NCI-H2227 (cell line): ENCODE measurements at regions not wholly inside any gene's neighbourhood (a gene's known extent, or its start where the extent isn't known, plus 50 kb on each side); places are given as distances from the start of the nearest gene placed in this dataset.
"Not testable (repeated sequence)": the region's sequence is repeated elsewhere in the genome, so short reads cannot be mapped to it uniquely, and the experiment has no call there.

ENCODE experiments used
- DNase-seq: peaks from one replicate; lab custom pipeline; 2025; ENCODE audit not compliant: unreplicated experiment; lab: John Stamatoyannopoulos, UW

- peak; percentile 32 for DNase-seq
Measured at GRCh38 chr2:45120546-45120945, 111.3 kb upstream of the SIX2 start.

DNA sequence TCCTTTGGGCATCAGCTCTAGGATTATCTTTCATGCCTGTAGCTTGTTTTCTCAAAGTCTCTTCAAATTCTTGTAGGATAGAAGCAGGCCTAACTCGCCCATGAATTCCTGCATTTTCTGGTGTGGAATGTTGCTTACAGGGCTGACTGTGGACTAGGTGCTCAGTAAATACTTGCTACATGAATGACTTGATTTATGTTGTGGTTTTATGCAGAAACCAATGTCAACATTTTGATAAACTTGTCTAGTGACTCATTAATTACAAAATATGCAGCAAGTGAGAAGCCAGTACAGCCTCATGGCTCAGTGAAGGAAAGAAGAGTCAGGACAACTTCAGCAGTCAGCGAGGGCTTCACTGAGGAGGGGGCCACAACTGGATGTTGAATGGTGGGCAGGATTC lies 110.6 kb upstream of the SIX2 start:
- DNase-seq: no peak

GRCh38 chr2:45119038-45119437 lies 109.8 kb upstream of the SIX2 start:
- no peak for DNase-seq

DNA sequence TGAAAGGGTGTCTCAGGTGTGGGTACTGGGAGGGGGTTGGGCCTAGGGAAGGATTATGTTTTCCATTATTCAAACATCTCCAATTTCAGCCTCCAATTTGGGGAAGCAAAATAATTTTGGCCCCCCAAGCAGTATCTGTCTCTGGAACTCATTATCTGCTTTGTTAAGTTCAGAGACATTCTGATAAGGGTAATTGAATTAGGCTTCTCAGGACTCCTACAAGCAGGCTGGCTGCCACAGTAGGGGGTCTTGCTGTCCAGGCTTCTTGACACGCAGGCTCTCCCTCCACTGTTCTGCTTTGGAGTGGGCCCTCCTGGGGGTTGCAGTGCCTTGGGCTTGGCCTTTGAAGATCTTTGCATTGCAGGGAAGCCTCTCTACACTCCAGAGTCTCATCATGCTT lies 108.1 kb upstream of the SIX2 start:
- DNase-seq: no peak

- DNase-seq: no peak
Measured at GRCh38 chr2:45115181-45115580, 105.9 kb upstream of the SIX2 start.

GRCh38 chr2:45114221-45114955 lies 105.1 kb upstream of the SIX2 start:
- DNase-seq: no peak

- DNase-seq: no peak
Measured at GRCh38 chr2:45112750-45113149, 103.5 kb upstream of the SIX2 start.

- no peak for DNase-seq
Measured at GRCh38 chr2:45105050-45105582, 95.9 kb upstream of the SIX2 start.

- DNase-seq: no peak
Measured at GRCh38 chr2:45104429-45104828, 95.2 kb upstream of the SIX2 start.

- no peak for DNase-seq
Measured at GRCh38 chr2:45103351-45104345, 94.4 kb upstream of the SIX2 start.

GRCh38 chr2:45102579-45103117 lies 93.4 kb upstream of the SIX2 start:
- DNase-seq: no peak

DNA sequence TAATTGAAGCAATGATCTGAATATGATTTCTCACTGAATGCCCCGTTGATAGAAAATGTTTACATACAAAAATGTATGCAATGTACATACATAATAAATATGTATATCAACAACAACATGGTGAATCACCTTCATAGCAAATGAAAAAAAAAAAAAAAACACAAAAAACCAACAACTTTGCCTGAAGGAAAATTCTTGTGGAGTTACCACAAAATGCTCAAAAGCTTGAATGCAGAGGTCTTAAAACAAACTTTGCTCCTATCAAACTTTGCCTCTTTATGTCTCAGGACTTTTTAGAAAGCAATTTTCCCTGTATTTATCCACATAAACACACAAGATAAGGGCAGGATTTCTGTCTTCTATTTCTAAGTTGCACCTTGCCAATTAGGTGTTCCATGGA lies 92.9 kb upstream of the SIX2 start:
- DNase-seq: no peak

DNA sequence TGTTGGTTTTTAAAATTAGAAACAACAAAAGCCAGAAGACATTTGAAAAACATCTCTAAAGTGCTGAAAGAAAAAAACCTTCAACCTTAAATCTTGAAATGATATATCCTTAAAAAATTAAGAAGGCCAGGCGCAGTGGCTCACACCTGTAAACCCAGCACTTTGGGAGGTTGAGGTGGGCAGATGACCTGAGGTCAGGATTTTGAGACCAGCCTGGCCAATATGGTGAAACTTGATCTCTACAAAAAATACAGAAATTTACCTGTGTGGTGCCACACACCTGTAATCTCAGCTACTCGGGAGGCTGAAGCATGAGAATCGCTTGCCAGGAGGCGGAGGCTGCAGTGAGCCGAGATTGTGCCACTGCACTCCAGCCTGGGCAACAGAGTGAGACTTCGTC lies 87.7 kb upstream of the SIX2 start:
- no peak for DNase-seq

GRCh38 chr2:45096038-45096437 lies 86.8 kb upstream of the SIX2 start:
- not testable (repeated sequence) for DNase-seq

DNA sequence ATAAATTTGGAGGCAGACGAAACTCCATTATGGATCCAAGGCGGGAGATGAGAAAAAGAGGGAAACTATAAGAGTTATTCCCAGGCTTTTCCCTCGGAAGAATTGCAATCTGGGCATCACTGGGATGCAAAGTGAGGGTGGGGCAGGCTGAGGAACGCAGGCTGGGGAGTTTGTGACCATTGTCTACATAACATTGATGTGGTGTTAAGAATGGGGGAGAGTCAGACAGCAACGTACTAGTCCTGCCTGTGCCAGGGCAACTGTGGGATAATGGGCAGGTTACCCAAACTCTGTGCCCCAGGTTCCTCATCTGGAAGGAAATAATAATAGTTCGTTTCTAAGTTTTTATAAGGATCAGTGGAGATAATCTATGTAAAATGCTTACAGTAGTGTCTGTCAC lies 84.4 kb upstream of the SIX2 start:
- DNase-seq: no peak

DNA sequence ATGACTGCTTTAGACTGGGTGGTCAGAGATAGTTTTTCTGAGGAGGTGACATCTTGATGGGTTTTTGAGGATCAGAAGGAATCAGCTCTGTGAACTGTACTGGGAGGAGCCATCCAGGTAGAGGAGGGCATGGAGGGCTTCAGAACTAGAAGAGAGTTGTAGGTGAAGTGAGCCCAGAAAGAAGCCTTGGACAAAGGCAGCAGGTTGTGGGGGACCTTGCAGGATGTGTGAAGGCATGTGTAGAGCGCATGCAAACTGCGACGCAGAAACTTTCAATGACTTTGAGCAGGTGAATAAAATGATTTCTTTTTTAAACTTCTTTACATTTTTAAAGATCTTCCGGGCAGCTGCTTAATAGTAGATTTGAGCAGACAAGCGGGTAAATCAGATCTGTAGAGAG lies 83.9 kb upstream of the SIX2 start:
- DNase-seq: no peak

- no peak for DNase-seq
Measured at GRCh38 chr2:45089554-45090261, 80.5 kb upstream of the SIX2 start.

- DNase-seq: no peak
Measured at GRCh38 chr2:45085487-45085886, 76.2 kb upstream of the SIX2 start.

DNA sequence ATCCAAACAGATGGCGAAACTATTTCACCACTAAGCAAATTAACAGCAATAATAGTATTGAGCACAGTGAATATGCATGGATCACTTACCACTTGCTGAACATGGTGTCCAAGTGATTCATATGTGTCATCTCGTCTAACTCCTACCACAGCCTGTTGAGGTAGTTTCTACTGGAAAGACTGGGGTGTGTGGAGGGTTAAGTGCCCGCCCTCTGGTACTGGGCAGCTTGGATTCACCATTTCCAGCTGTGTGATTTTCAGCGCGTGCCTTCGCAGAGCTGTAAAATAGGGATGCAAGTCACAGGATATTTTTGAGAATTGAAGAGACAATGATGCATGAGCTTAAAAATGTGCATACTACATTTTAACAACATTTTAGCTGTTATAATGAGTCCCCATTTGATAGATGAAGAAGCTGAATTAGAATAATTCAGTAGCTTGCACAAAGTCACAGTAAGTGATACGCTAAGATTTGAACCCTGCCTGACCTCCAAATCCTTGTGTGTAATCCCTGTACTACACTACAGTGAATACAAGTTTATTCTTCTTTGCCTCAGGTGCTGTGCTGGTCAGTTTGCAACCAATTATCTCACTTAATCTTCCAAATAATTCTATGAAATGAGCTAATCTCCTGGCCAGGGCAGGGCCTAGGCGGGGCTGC lies 75.2 kb upstream of the SIX2 start:
- no peak for DNase-seq

DNA sequence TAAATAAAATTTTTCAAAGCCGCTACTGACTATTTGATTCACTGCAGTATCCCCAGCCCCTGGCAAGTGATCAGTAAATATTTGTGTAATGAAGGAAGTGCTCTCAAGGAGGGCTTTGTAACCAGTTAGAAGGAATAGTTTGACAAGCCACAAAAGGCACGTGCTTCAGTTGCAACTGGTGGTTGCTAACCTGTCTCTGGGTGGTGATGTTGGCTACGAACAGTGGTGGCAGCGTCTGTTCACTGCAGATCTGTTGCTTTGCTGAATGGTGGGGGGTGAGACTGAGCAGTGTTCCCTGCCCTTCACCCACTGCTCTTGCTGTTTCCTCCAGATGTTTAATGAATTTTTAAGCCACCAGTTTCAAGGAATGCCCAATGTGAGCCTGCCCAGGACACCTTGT lies 73.9 kb upstream of the SIX2 start:
- DNase-seq: no peak

GRCh38 chr2:45074713-45075112 lies 65.5 kb upstream of the SIX2 start:
- no peak for DNase-seq
